Neuronal stem cell (in vitro differentiated cells): ENCODE measurements at regions not wholly inside any gene's neighbourhood (a gene's known extent, or its start where the extent isn't known, plus 50 kb on each side); places are given as distances from the start of the nearest gene placed in this dataset.

ENCODE experiments used
- DNase-seq: peaks from one replicate; pipeline ENCODE4 v3.0.0-alpha.2; 2013; ENCODE audit warnings: low spot score
- H2AFZ ChIP-seq: one replicate; pipeline ENCODE4 v1.6.1; 2013; ENCODE audit warnings: mild to moderate bottlenecking, low read length, inconsistent platforms
- H2AK5ac ChIP-seq: 2 replicates; pipeline ENCODE4 v1.6.1; 2013; ENCODE audit warnings: low read depth, mild to moderate bottlenecking, inconsistent platforms, low read length, moderate library complexity, mixed read lengths
- H2BK120ac ChIP-seq: 2 replicates; pipeline ENCODE4 v1.6.1; 2013; ENCODE audit warnings: low read depth, mild to moderate bottlenecking, inconsistent platforms, low read length, moderate library complexity, mixed read lengths
- H2BK12ac ChIP-seq: one replicate; pipeline ENCODE4 v1.6.1; 2013; ENCODE audit warnings: low read length, inconsistent platforms
- H2BK15ac ChIP-seq: 2 replicates; pipeline ENCODE4 v1.6.1; 2013; ENCODE audit warnings: mild to moderate bottlenecking, low read length, inconsistent platforms, mixed read lengths
- H2BK5ac ChIP-seq: one replicate; pipeline ENCODE4 v1.6.1; 2013; ENCODE audit warnings: inconsistent platforms, mild to moderate bottlenecking, low read length, moderate library complexity
- H3K14ac ChIP-seq: one replicate; pipeline ENCODE4 v1.6.1; 2013; ENCODE audit warnings: low read length, inconsistent platforms
- H3K18ac ChIP-seq: 2 replicates; pipeline ENCODE4 v1.6.1; 2013; ENCODE audit warnings: low read length, inconsistent platforms
- H3K23ac ChIP-seq: 2 replicates; pipeline ENCODE4 v1.6.1; 2013; ENCODE audit warnings: low read depth, mild to moderate bottlenecking, mixed read lengths, low read length, inconsistent platforms; ENCODE audit not compliant: poor library complexity
- H3K27ac ChIP-seq: replicated peaks from 3 replicates; pipeline ENCODE4 v1.5.1; 2013; ENCODE audit warnings: low read length, inconsistent platforms
- H3K27me3 ChIP-seq, 3 experiments: 2 replicates each; pipeline ENCODE4 v1.6.1; 2013; ENCODE audit warnings: low read length in 3 of 3, mild to moderate bottlenecking in 2 of 3, inconsistent platforms in 1 of 3, low read depth in 1 of 3, mixed read lengths in 1 of 3, moderate library complexity in 1 of 3; ENCODE audit not compliant: control insufficient read depth in 3 of 3, insufficient read depth in 3 of 3
- H3K36me3 ChIP-seq, 2 donors: replicated peaks in 1 of 2; 2 replicates each; pipeline ENCODE4 v1.6.1; 2013; ENCODE audit warnings: low read length in 2 of 2; ENCODE audit not compliant: control insufficient read depth in 2 of 2, insufficient read depth in 2 of 2
- H3K4ac ChIP-seq: 2 replicates; pipeline ENCODE4 v1.6.1; 2013; ENCODE audit warnings: inconsistent platforms, mild to moderate bottlenecking, low read length, moderate library complexity
- H3K4me1 ChIP-seq, 2 donors: 1 replicate in 1 of 2; 2 replicates in 1 of 2; pipeline ENCODE4 v1.6.1; 2013; ENCODE audit warnings: low read length in 2 of 2, low read depth in 1 of 2; ENCODE audit not compliant: control insufficient read depth in 2 of 2, insufficient read depth in 1 of 2
- H3K4me2 ChIP-seq: one replicate; pipeline ENCODE4 v1.6.1; 2013; ENCODE audit warnings: mild to moderate bottlenecking, low read length, inconsistent platforms; ENCODE audit not compliant: insufficient read depth, poor library complexity, severe bottlenecking
- H3K4me3 ChIP-seq, 2 donors: 2 replicates each; pipeline ENCODE4 v1.5.1; 2013; ENCODE audit warnings: low read length in 2 of 2, mild to moderate bottlenecking in 2 of 2, inconsistent platforms in 1 of 2, moderate library complexity in 1 of 2
- H3K79me1 ChIP-seq: one replicate; pipeline ENCODE4 v1.6.1; 2013; ENCODE audit warnings: low read depth, mild to moderate bottlenecking, inconsistent platforms, low read length, moderate library complexity
- H3K9ac ChIP-seq: one replicate; pipeline ENCODE4 v1.6.1; 2013; ENCODE audit warnings: mild to moderate bottlenecking, low read depth, low read length, inconsistent platforms; ENCODE audit not compliant: poor library complexity
- H3K9me3 ChIP-seq, 2 donors: replicated peaks in 1 of 2; 2 replicates each; pipeline versions ENCODE3 to v1.6.1; 2013; ENCODE audit warnings: low read length in 2 of 2, mild to moderate bottlenecking in 2 of 2, inconsistent platforms in 1 of 2, low read depth in 1 of 2, mixed read lengths in 1 of 2, moderate library complexity in 1 of 2; ENCODE audit not compliant: control insufficient read depth in 2 of 2, insufficient read depth in 1 of 2
- H4K8ac ChIP-seq: one replicate; pipeline ENCODE4 v1.6.1; 2013; ENCODE audit warnings: low read depth, mild to moderate bottlenecking, inconsistent platforms, low read length, moderate library complexity
- H4K91ac ChIP-seq: one replicate; pipeline ENCODE4 v1.6.1; 2013; ENCODE audit warnings: low read length, low read depth, mild to moderate bottlenecking, inconsistent platforms; ENCODE audit not compliant: poor library complexity
- WGBS, 2 donors: extraction: QIAGEN DNeasy Blood & Tissue Kit; methylation state at CpG; one replicate each; pipeline ENCODE4 v1.1.7; 2013; ENCODE audit warnings: missing lambda C conversion rate in 2 of 2, mixed read lengths in 1 of 2; ENCODE audit not compliant: insufficient read length in 2 of 2, insufficient replicate concordance in 1 of 2; ENCODE audit errors: extremely low coverage in 2 of 2; 5-methylcytosine and 5-hydroxymethylcytosine counted together

- peak overlapping the region; percentile 41 for H2AK5ac ChIP-seq
- no peak overlapping the region for H3K14ac ChIP-seq
- no CpG with 5 or more reads among the region's 26 CpGs for WGBS, 2 donors
- H2AFZ ChIP-seq, result peak overlapping the region; percentile 6
- H3K18ac ChIP-seq, result peak overlapping the region; percentile 55
- H3K4me3 ChIP-seq, result no peak overlapping the region
- H3K79me1 ChIP-seq, result no peaks in the 10 kb centered on the region
- H3K4me2 ChIP-seq, result no peak overlapping the region
- H2BK120ac ChIP-seq, result no peak overlapping the region
- H4K91ac ChIP-seq, result no peak overlapping the region
- H3K27me3 ChIP-seq, result peaks cover 0 to 23% (median 2%) of the 10 kb centered on the region in 3 experiments
- H3K9ac ChIP-seq, result peak overlapping the region; percentile 24
- no peak overlapping the region for H4K8ac ChIP-seq
- no peaks in the 10 kb centered on the region for H3K36me3 ChIP-seq
- no peak for DNase-seq
- no peak overlapping the region for H3K4ac ChIP-seq
- H3K27ac ChIP-seq, result no peak overlapping the region
- H3K4me1 ChIP-seq, result peaks cover 4 to 6% of the 10 kb centered on the region in 2 donors
- H2BK12ac ChIP-seq, result no peak overlapping the region
- H3K9me3 ChIP-seq, result no peaks in the 10 kb centered on the region
- H2BK15ac ChIP-seq, result peak overlapping the region; percentile 62
- H2BK5ac ChIP-seq, result no peak overlapping the region
- peak overlapping the region; percentile 46 for H3K23ac ChIP-seq
Observed at GRCh38 chr16:11401161-11402050, 56.1 kb downstream of the RMI2 start.

DNA sequence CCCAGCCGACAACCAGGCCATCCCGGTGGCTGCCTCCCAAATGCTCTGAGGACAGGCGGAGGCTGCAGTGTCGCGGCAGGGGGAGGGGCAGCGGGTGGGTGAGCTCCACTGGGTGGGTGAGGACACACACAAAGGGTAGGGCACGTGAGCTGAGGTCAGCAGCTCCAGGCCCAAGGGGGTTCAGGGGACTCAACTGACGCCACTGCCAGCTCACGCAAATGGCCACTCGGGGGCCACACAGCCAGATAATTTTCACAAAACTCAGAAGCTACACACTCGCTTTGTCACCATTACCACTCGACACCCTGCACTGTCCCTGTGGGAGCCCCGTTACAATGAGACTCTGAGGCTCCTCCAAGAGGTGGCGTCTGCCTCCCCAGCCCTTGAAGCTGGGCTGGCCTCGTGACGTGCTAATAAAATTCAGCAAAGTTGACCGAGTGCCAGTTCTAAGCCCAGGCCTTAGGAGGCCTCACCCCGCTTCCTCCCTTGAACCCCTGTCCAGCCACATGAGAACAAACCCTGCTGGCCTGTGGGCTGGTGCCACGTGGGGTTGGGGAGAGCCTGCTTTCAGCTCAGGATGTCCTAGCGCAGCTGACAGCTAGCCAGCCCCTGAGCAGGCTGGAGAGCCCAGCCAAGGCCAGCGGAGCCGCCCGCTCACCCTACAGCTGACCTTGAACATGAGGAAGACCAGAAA, 56.9 kb downstream of the RMI2 start:
- Histone ChIP-seq H3K4me3 (no peak overlapping the region), H2BK120ac (no peak overlapping the region), H2BK5ac (no peak overlapping the region), H3K4me2 (no peak overlapping the region), H3K79me1 (no peaks in the 10 kb centered on the region), H3K14ac (peak overlapping the region; percentile 72), H2BK12ac (peak overlapping the region; percentile 51), H4K91ac (no peak overlapping the region), H2AK5ac (peak overlapping the region; percentile 51), H3K27me3 (peaks cover 0 to 23% (median 0%) of the 10 kb centered on the region in 3 experiments), H3K23ac (peak overlapping the region; percentile 46), H2AFZ (peak overlapping the region; percentile 16), H3K9ac (peak overlapping the region; percentile 24), H3K36me3 (no peaks in the 10 kb centered on the region), H3K4ac (no peak overlapping the region), H2BK15ac (peak overlapping the region; percentile 62), H3K4me1 (peaks cover 2% of the 10 kb centered on the region in 2 donors), H4K8ac (no peak overlapping the region), H3K27ac (no peak overlapping the region), H3K9me3 (no peaks in the 10 kb centered on the region), H3K18ac (peak overlapping the region; percentile 59)
- no peak for DNase-seq
- no CpG with 5 or more reads among the region's 23 CpGs for WGBS, 2 donors

DNA sequence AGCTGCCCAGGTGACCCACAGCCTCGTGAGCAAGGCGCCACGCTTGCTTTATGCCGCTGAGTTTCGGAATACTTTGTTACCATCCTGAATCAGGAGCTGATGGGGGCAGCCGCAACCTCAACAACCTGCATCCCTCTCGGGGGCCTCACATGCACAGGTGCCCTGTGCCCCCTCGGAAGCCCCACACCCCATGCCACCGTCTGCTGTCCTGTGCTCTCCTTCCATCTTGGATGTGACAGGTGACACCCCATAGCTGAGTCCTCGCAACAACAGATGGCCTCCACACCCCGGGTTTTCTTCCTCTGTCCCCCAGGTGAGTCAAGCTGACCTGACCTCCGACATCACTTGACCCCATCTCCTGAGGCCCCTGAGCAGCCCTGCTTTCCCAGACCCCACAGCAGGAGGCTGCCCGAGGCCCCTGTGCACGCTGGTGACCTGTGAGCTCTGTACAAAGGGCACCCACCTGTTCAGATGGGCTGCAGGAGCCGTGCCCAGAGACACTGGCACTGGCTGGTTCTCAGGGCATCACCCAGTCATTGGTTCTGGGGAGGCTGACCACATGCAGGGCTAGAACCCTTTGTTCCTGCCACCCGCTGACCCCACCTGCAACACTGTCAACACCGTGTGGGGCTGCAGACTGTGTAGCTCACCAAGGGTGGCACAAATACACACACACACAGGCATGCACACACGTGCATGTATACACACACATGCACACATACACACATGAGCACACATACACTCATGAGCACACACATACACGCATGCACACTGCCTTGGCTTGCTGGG, 57.7 kb downstream of the RMI2 start:
- Histone ChIP-seq H2BK15ac (no peak overlapping the region), H3K36me3 (no peaks in the 10 kb centered on the region), H3K23ac (peak overlapping the region; percentile 81), H3K4me1 (peaks cover 2% of the 10 kb centered on the region in 2 donors), H3K79me1 (no peaks in the 10 kb centered on the region), H3K4ac (no peak overlapping the region), H3K9me3 (no peaks in the 10 kb centered on the region), H3K27ac (no peak overlapping the region), H3K4me2 (no peak overlapping the region), H3K18ac (peak overlapping the region; percentile 72), H4K8ac (no peak overlapping the region), H2AFZ (no peak overlapping the region), H2BK120ac (no peak overlapping the region), H3K14ac (peak overlapping the region; percentile 85), H4K91ac (no peak overlapping the region), H3K9ac (no peak overlapping the region), H2BK5ac (no peak overlapping the region), H3K27me3 (peaks cover 0 to 23% (median 0%) of the 10 kb centered on the region in 3 experiments), H3K4me3 (peak overlapping the region in 1 of 2 donors; percentile 45), H2AK5ac (peak overlapping the region; percentile 82), H2BK12ac (no peak overlapping the region)
- DNase-seq, result no peak
- WGBS, 2 donors, result no CpG with 5 or more reads among the region's 19 CpGs
